ENCODE measurements at regions not wholly inside any gene's neighbourhood (a gene's known extent, or its start where the extent isn't known, plus 50 kb on each side); places are given as distances from the start of the nearest gene placed in this dataset.

DNA sequence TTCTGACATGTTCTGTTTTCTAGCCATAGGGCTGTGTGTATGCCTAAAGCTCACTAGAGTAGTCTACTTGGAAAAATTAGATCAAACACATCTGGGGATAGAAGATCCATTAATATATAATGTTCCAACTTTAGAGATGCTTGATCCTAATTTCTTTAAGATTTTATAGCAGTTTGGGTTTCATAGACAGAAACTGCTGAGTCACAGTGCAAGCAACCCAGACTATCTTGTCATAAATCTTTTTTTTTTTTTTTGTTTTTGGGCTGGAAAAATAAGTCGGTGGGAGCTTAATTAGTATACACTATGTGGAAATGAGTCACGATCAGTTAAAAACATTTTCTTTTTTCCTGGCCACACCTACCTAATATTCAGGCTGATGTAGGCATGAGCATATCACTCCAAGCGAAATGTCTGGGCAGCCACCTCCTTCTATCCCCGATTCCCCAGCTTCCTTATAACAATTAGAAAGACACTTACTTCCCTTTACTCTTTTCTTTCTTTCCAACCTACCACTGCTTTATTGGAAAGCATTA is 58.2 kb upstream of the CASK start:
- TF ChIP-seq, protein P1, sequence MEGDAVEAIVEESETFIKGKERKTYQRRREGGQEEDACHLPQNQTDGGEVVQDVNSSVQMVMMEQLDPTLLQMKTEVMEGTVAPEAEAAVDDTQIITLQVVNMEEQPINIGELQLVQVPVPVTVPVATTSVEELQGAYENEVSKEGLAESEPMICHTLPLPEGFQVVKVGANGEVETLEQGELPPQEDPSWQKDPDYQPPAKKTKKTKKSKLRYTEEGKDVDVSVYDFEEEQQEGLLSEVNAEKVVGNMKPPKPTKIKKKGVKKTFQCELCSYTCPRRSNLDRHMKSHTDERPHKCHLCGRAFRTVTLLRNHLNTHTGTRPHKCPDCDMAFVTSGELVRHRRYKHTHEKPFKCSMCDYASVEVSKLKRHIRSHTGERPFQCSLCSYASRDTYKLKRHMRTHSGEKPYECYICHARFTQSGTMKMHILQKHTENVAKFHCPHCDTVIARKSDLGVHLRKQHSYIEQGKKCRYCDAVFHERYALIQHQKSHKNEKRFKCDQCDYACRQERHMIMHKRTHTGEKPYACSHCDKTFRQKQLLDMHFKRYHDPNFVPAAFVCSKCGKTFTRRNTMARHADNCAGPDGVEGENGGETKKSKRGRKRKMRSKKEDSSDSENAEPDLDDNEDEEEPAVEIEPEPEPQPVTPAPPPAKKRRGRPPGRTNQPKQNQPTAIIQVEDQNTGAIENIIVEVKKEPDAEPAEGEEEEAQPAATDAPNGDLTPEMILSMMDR (IDR thresholded peaks at IDR 0.05) = no peak
- TF ChIP-seq, protein P2, sequence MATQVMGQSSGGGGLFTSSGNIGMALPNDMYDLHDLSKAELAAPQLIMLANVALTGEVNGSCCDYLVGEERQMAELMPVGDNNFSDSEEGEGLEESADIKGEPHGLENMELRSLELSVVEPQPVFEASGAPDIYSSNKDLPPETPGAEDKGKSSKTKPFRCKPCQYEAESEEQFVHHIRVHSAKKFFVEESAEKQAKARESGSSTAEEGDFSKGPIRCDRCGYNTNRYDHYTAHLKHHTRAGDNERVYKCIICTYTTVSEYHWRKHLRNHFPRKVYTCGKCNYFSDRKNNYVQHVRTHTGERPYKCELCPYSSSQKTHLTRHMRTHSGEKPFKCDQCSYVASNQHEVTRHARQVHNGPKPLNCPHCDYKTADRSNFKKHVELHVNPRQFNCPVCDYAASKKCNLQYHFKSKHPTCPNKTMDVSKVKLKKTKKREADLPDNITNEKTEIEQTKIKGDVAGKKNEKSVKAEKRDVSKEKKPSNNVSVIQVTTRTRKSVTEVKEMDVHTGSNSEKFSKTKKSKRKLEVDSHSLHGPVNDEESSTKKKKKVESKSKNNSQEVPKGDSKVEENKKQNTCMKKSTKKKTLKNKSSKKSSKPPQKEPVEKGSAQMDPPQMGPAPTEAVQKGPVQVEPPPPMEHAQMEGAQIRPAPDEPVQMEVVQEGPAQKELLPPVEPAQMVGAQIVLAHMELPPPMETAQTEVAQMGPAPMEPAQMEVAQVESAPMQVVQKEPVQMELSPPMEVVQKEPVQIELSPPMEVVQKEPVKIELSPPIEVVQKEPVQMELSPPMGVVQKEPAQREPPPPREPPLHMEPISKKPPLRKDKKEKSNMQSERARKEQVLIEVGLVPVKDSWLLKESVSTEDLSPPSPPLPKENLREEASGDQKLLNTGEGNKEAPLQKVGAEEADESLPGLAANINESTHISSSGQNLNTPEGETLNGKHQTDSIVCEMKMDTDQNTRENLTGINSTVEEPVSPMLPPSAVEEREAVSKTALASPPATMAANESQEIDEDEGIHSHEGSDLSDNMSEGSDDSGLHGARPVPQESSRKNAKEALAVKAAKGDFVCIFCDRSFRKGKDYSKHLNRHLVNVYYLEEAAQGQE (IDR thresholded peaks at IDR 0.05; ENCODE audit: insufficient read depth in 1 of 2, low read depth in 2 of 2, low read length in 1 of 2) = no peak
- TF ChIP-seq POLR2AphosphoS5 (IDR thresholded peaks at IDR 0.05; ENCODE audit: low read depth, low read length) (no peak), TCF7L2 (IDR thresholded peaks at IDR 0.05; ENCODE audit: low read depth, low read length) (no peak), SIN3A (IDR thresholded peaks at IDR 0.05; ENCODE audit: borderline replicate concordance, insufficient read depth, low read depth, low read length) (no peak)

Data from Panc1 (cell line).